Mucosa of descending colon (tissue), 3 donors: ENCODE measurements at regions not wholly inside any gene's neighbourhood (a gene's known extent, or its start where the extent isn't known, plus 50 kb on each side); places are given as distances from the start of the nearest gene placed in this dataset.

Source experiments
- ATAC-seq: fragments of 200-7000 bp; cut with Tn5 transposase; one replicate; pipeline ENCODE4 v1.9.1; 2020; ENCODE audit warnings: mild to moderate bottlenecking, moderate library complexity
- DNase-seq, 3 donors: peaks; one replicate each; pipeline ENCODE4 v3.0.0-alpha.2; 2020
- H3K36me3 ChIP-seq: fragments of 200-600 bp; one replicate; pipeline ENCODE4 v1.8.0; 2021; ENCODE audit warnings: low read depth, mild to moderate bottlenecking
- H3K4me1 ChIP-seq: fragments of 200-600 bp; one replicate; pipeline ENCODE4 v1.8.0; 2021; ENCODE audit warnings: low read depth, mild to moderate bottlenecking
- H3K4me3 ChIP-seq: fragments of 200-600 bp; one replicate; pipeline ENCODE4 v1.8.0; 2021; ENCODE audit warnings: mild to moderate bottlenecking
- H3K9me3 ChIP-seq: fragments of 200-600 bp; one replicate; pipeline ENCODE4 v1.8.0; 2021; ENCODE audit warnings: mild to moderate bottlenecking
- intact Hi-C, 2 donors: fragments of 100-400 bp; cut with DNase I in 1 of 2; cut with micrococcal nuclease in 1 of 2; formaldehyde crosslinking; loops; one replicate each; pipeline versions ENCODE4 v1.11.0 to v1.11.1; 2022; cut with DNase I, micrococcal nuclease
- TF ChIP-seq, protein P1 (sequence below): fragments of 200-600 bp; IDR thresholded peaks from one replicate; pipeline ENCODE4 v1.8.0; 2022; ENCODE audit warnings: antibody characterized with exemption, mild to moderate bottlenecking
- donor health status: DM: no; HTN: no; CAD: no; lungs with moderate emphysema.
- donor health status: DM: no; HTN: no; CAD: no.
- donor health status: DM: no; HTN: yes; CAD: no.

DNA sequence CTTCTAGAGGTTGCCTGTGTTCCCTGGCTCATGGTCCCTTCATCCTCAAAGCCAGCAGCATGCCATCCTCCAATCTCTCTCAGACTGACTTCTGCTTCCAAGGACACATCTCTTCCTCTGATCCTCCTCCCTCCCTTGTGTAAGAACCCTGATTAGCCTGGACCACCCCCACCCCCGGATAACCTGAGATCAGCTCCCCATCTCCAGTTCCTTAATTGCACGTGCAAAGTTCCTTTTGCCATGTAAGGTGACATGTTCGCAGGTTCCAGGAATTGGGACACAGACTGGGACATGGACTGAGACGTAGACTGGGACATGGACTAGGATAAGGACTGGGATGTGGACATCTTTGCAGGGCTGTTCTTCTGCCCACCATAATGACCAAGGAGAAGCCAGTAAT lies 925.3 kb downstream of the TBC1D22A start:
- H3K36me3 ChIP-seq, result no peaks in the 10 kb centered on the region
- H3K4me3 ChIP-seq, result no peak overlapping the region
- peaks cover 10% of the 10 kb centered on the region for H3K9me3 ChIP-seq
- TF ChIP-seq, protein P1, sequence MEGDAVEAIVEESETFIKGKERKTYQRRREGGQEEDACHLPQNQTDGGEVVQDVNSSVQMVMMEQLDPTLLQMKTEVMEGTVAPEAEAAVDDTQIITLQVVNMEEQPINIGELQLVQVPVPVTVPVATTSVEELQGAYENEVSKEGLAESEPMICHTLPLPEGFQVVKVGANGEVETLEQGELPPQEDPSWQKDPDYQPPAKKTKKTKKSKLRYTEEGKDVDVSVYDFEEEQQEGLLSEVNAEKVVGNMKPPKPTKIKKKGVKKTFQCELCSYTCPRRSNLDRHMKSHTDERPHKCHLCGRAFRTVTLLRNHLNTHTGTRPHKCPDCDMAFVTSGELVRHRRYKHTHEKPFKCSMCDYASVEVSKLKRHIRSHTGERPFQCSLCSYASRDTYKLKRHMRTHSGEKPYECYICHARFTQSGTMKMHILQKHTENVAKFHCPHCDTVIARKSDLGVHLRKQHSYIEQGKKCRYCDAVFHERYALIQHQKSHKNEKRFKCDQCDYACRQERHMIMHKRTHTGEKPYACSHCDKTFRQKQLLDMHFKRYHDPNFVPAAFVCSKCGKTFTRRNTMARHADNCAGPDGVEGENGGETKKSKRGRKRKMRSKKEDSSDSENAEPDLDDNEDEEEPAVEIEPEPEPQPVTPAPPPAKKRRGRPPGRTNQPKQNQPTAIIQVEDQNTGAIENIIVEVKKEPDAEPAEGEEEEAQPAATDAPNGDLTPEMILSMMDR, result no peak
- intact Hi-C loops, result no loop called here
- no peak for DNase-seq
- ATAC-seq, result no peak
- no peaks in the 10 kb centered on the region for H3K4me1 ChIP-seq

DNA sequence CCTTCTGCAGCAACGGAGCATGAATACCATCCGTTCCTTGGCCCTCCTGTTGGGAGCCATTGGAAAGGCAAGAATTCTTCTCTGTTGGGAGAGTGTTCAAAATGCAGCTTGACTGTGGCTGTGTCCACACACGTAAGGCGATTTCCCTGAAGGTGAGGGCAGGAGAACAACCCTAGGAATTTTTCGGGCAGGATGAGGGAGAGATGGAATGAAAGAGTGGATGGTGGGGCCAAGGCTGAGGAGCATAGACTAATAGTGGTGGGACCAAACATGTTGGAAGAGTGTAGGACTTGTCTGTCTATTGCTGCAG lies 924.9 kb downstream of the TBC1D22A start:
- Histone ChIP-seq H3K4me1 (no peaks in the 10 kb centered on the region), H3K4me3 (no peak overlapping the region), H3K9me3 (peaks cover 10% of the 10 kb centered on the region), H3K36me3 (no peaks in the 10 kb centered on the region)
- TF ChIP-seq, protein P1, result no peak
- DNase-seq, result no peak
- intact Hi-C loops, result no loop called here
- no peak for ATAC-seq

DNA sequence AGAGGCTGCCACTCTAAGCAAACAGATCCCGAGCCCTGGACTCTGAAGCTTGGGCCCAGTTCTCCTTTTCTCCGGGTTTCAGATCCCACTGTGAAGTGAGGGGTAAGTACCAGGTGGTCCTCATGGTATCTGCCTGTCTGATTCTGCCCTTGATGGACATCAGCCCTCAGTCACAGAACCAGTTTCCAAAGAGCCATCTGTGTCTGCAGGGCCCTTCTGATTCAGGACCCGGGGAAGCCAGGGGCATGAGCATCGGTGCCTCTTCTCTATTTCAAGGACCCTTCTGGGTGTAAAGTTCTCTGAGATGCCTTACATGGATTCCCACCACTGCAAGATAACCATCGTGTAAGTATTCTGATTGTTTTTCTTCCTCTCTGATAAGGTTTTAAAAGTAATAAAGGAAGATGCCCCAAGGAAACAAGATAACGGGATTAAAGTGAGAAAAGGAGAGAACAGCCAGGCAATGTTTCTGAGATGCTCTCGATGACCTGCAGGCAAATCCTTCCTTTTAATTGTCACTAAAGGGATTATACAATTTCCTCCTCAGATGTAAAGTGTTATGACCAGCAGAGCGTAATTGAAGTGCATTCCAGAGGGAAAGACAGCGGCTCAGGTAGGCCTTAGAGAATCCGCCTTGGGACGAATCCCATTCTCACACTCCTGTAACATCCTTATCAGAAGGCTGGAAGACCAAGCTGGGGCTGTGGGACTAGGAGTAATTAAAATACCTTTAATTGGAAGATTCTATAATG lies 924.3 kb downstream of the TBC1D22A start:
- Histone ChIP-seq H3K4me1 (no peaks in the 10 kb centered on the region), H3K4me3 (no peak overlapping the region), H3K9me3 (peaks cover 10% of the 10 kb centered on the region), H3K36me3 (no peaks in the 10 kb centered on the region)
- TF ChIP-seq, protein P1, result no peak
- intact Hi-C loops, result no loop called here
- no peak for ATAC-seq
- DNase-seq, result no peak

DNA sequence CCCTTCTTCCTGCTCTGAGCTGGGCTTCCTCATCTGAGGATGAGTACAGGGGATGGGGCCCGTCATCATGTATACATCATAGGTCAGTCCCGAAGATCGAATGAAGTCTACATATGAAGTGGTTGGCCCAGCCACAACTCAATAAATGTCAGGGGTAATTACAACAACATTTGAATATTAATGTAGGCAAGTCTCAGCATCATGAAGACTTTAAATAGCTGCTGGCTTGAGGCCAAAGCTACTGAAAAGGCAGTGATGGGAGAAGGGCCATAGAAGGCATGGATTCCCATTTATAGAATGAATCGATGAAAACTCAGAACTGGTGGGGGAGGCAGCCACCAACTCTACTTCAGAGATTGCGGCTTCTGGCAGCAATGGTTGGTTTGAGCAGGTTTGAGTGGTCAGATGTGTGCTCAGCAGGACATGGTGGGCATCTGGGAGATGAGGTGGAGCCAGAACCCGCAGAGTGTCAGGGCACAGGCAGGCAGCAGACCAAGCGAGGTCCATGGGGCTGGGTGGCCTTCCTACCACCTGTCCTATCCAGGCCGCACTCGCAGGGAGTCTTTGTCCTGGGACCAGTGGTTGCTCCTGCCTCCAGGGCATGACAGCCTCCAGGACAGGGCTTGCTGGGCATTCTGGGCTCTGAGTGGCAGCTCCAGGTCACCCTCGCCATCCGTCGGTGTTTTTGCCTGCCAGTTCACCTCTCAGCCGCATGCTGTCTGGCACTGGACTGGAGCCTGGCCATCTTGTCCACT lies 919.1 kb downstream of the TBC1D22A start:
- Histone ChIP-seq H3K9me3 (peaks cover 10% of the 10 kb centered on the region), H3K36me3 (no peaks in the 10 kb centered on the region), H3K4me3 (no peak overlapping the region), H3K4me1 (no peaks in the 10 kb centered on the region)
- no peak for DNase-seq
- TF ChIP-seq, protein P1, result no peak
- ATAC-seq, result no peak
- intact Hi-C loops, result no loop called here

DNA sequence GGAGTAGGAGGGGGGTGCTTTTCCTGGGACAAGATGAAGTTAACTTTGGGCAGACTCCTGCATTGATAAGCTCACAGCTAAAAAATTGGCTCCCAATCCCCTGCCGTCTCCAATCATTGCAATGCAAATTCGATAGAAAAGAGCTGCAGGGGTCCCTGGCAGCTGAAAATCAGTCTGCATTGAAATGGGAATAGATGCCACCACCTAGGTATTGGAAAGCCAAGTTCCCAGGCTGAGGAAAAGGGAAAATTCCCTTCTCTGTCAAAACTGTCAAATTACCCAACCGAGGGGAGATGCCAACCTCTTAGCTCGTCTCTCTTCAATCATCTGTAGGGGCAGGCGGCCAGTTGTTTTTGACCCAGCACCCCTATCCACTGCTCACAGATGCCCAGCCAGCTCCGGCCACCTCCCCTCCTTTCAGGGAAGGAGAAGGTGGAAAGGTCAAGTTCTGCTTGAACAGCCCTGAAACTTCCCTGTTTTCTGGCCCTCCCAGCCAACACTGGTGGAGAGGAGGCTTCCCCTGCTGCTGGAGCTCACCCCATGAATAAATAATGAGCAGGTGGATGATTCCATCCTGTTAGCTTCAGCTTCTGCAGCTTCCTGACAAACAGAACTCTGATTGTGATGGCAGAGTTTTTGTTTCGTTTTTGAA lies 916.3 kb downstream of the TBC1D22A start:
- Histone ChIP-seq H3K4me3 (no peak overlapping the region), H3K4me1 (no peaks in the 10 kb centered on the region), H3K9me3 (peaks cover 9% of the 10 kb centered on the region), H3K36me3 (no peaks in the 10 kb centered on the region)
- TF ChIP-seq, protein P1, result no peak
- DNase-seq (no peak), ATAC-seq (no peak)
- intact Hi-C loops, result no loop called here
